Mesenchymal stem cell (in vitro differentiated cells and primary cell): ENCODE measurements at regions not wholly inside any gene's neighbourhood (a gene's known extent, or its start where the extent isn't known, plus 50 kb on each side); places are given as distances from the start of the nearest gene placed in this dataset.

ENCODE experiments used
- DNase-seq: peaks from one replicate; pipeline ENCODE4 v3.0.0-alpha.2; 2013
- H2AFZ ChIP-seq: one replicate; pipeline ENCODE4 v1.6.1; 2013; ENCODE audit warnings: low read depth, mild to moderate bottlenecking, control low read depth, inconsistent platforms, low read length, moderate library complexity
- H2AK5ac ChIP-seq: 2 replicates; pipeline ENCODE4 v1.6.1; 2013; ENCODE audit warnings: low read length, moderate library complexity, mild to moderate bottlenecking, inconsistent platforms; ENCODE audit not compliant: severe bottlenecking
- H2BK120ac ChIP-seq: one replicate; pipeline ENCODE4 v1.6.1; 2013; ENCODE audit warnings: low read depth, mild to moderate bottlenecking, inconsistent platforms, low read length, moderate library complexity
- H2BK12ac ChIP-seq, 2 experiments: one replicate each; pipeline ENCODE4 v1.6.1; 2013; ENCODE audit warnings: inconsistent platforms in 2 of 2, low read length in 2 of 2, mild to moderate bottlenecking in 2 of 2, moderate library complexity in 2 of 2, control low read depth in 1 of 2
- H2BK15ac ChIP-seq: one replicate; pipeline ENCODE4 v1.6.1; 2013; ENCODE audit warnings: mild to moderate bottlenecking, low read depth, inconsistent platforms; ENCODE audit not compliant: poor library complexity, severe bottlenecking
- H2BK5ac ChIP-seq: 2 replicates; pipeline ENCODE4 v1.6.1; 2013; ENCODE audit warnings: low read depth, mild to moderate bottlenecking, low read length, control low read depth, inconsistent platforms; ENCODE audit not compliant: poor library complexity, severe bottlenecking
- H3K14ac ChIP-seq, 2 experiments: one replicate each; pipeline ENCODE4 v1.6.1; 2013; ENCODE audit warnings: inconsistent platforms in 2 of 2, low read length in 2 of 2, control low read depth in 1 of 2, mild to moderate bottlenecking in 1 of 2, moderate library complexity in 1 of 2
- H3K18ac ChIP-seq, 2 experiments: one replicate each; pipeline ENCODE4 v1.6.1; 2013; ENCODE audit warnings: inconsistent platforms in 2 of 2, low read length in 2 of 2, control low read depth in 1 of 2, low read depth in 1 of 2, mild to moderate bottlenecking in 1 of 2
- H3K23ac ChIP-seq, 2 experiments: one replicate each; pipeline ENCODE4 v1.6.1; 2013; ENCODE audit warnings: inconsistent platforms in 2 of 2, low read length in 2 of 2, mild to moderate bottlenecking in 2 of 2, moderate library complexity in 2 of 2, control low read depth in 1 of 2
- H3K27ac ChIP-seq: 2 replicates; pipeline ENCODE4 v1.5.1; 2013; ENCODE audit warnings: mild to moderate bottlenecking, moderate library complexity, low read length, control low read depth, inconsistent platforms; ENCODE audit not compliant: poor library complexity, severe bottlenecking
- H3K27me3 ChIP-seq, 2 experiments: 2 replicates each; pipeline versions ENCODE4 v1.6.1 to v1.7.0; 2013; ENCODE audit warnings: low read length in 2 of 2, mild to moderate bottlenecking in 2 of 2, moderate library complexity in 2 of 2, control low read depth in 1 of 2, inconsistent platforms in 1 of 2; ENCODE audit not compliant: control insufficient read depth in 1 of 2, insufficient read depth in 1 of 2
- H3K36me3 ChIP-seq, 2 experiments: 2 replicates each; pipeline versions ENCODE4 v1.6.1 to v1.7.0; 2013; ENCODE audit warnings: low read length in 2 of 2, control low read depth in 1 of 2, inconsistent platforms in 1 of 2, low read depth in 1 of 2, mild to moderate bottlenecking in 1 of 2; ENCODE audit not compliant: insufficient read depth in 2 of 2, control insufficient read depth in 1 of 2
- H3K4ac ChIP-seq, 2 experiments: one replicate each; pipeline ENCODE4 v1.6.1; 2013; ENCODE audit warnings: inconsistent platforms in 2 of 2, low read length in 2 of 2, mild to moderate bottlenecking in 2 of 2, moderate library complexity in 2 of 2, control low read depth in 1 of 2, low read depth in 1 of 2
- H3K4me1 ChIP-seq: 2 replicates; pipeline ENCODE4 v1.6.1; 2013; ENCODE audit warnings: low read depth, low read length, control low read depth; ENCODE audit not compliant: control insufficient read depth, insufficient read depth
- H3K4me2 ChIP-seq: 2 replicates; pipeline ENCODE4 v1.6.1; 2013; ENCODE audit warnings: low read length, mild to moderate bottlenecking, inconsistent platforms; ENCODE audit not compliant: poor library complexity, severe bottlenecking
- H3K4me3 ChIP-seq, 2 experiments: 2 replicates each; pipeline versions ENCODE4 v1.5.1 to v1.7.0; 2013; ENCODE audit warnings: low read length in 2 of 2, mild to moderate bottlenecking in 2 of 2, control low read depth in 1 of 2, low read depth in 1 of 2; ENCODE audit not compliant: insufficient read depth in 1 of 2
- H3K79me1 ChIP-seq: replicated peaks from 2 replicates; pipeline ENCODE4 v1.6.1; 2013; ENCODE audit warnings: mild to moderate bottlenecking, control low read depth, low read length, inconsistent platforms; ENCODE audit not compliant: poor library complexity, severe bottlenecking
- H3K9ac ChIP-seq: 2 replicates; pipeline ENCODE4 v1.7.0; 2013; ENCODE audit warnings: mild to moderate bottlenecking, low read length, moderate library complexity
- H3K9me3 ChIP-seq: 2 replicates; pipeline ENCODE4 v1.7.0; 2013; ENCODE audit warnings: mild to moderate bottlenecking, low read length; ENCODE audit not compliant: control insufficient read depth
- H4K8ac ChIP-seq: one replicate; pipeline ENCODE4 v1.6.1; 2013; ENCODE audit warnings: inconsistent platforms, mild to moderate bottlenecking, low read length, moderate library complexity
- H4K91ac ChIP-seq: one replicate; pipeline ENCODE4 v1.6.1; 2013; ENCODE audit warnings: mild to moderate bottlenecking, low read length, inconsistent platforms
- WGBS: methylation state at CpG from one replicate; pipeline ENCODE4 v1.1.7; 2013; ENCODE audit warnings: mixed read lengths; 5-methylcytosine and 5-hydroxymethylcytosine counted together

- peaks cover 0 to 23% of the 10 kb centered on the region in 2 experiments for H3K27me3 ChIP-seq
- no peak overlapping the region for H3K27ac ChIP-seq
- no peak overlapping the region for H2BK12ac ChIP-seq
- no peak overlapping the region for H3K4ac ChIP-seq
- H3K14ac ChIP-seq: no peak overlapping the region
- H3K79me1 ChIP-seq: no peaks in the 10 kb centered on the region
- no peak overlapping the region for H3K9ac ChIP-seq
- no peak overlapping the region for H3K18ac ChIP-seq
- H4K8ac ChIP-seq: no peak overlapping the region
- no peak for DNase-seq
- peaks cover 7% of the 10 kb centered on the region for H3K9me3 ChIP-seq
- H3K4me2 ChIP-seq: no peak overlapping the region
- H2BK120ac ChIP-seq: no peak overlapping the region
- H3K36me3 ChIP-seq: no peaks in the 10 kb centered on the region
- no peak overlapping the region for H2BK15ac ChIP-seq
- no peak overlapping the region for H2AK5ac ChIP-seq
- no peak overlapping the region for H3K4me3 ChIP-seq
- no peak overlapping the region for H2BK5ac ChIP-seq
- H2AFZ ChIP-seq: no peak overlapping the region
- no peaks in the 10 kb centered on the region for H3K4me1 ChIP-seq
- H3K23ac ChIP-seq: no peak overlapping the region
- whole genome bisulfite sequencing: 68% methylated on average over 1 of the region's 2 CpGs
- no peak overlapping the region for H4K91ac ChIP-seq
Measured at GRCh38 chr11:112637076-112637475, 324.1 kb upstream of the NCAM1 start.

GRCh38 chr11:112637876-112638275 is 323.3 kb upstream of the NCAM1 start:
- Histone ChIP-seq H3K27me3 (peaks cover 0 to 23% of the 10 kb centered on the region in 2 experiments), H2BK15ac (no peak overlapping the region), H3K36me3 (no peaks in the 10 kb centered on the region)

GRCh38 chr11:112639469-112639868 is 321.8 kb upstream of the NCAM1 start:
- H3K23ac ChIP-seq: no peak overlapping the region

More at GRCh38 chr11:112637876-112638275, 323.3 kb upstream of the NCAM1 start:
- Histone ChIP-seq H2AK5ac (no peak overlapping the region), H3K4ac (no peak overlapping the region), H3K23ac (no peak overlapping the region), H4K8ac (no peak overlapping the region), H2BK120ac (no peak overlapping the region), H2BK5ac (no peak overlapping the region), H3K4me2 (no peak overlapping the region), H4K91ac (no peak overlapping the region), H2AFZ (no peak overlapping the region), H2BK12ac (no peak overlapping the region), H3K4me3 (no peak overlapping the region), H3K9ac (no peak overlapping the region), H3K79me1 (no peaks in the 10 kb centered on the region), H3K9me3 (peaks cover 14% of the 10 kb centered on the region), H3K18ac (no peak overlapping the region), H3K14ac (no peak overlapping the region), H3K27ac (no peak overlapping the region), H3K4me1 (no peaks in the 10 kb centered on the region)
- DNase-seq: no peak

DNA sequence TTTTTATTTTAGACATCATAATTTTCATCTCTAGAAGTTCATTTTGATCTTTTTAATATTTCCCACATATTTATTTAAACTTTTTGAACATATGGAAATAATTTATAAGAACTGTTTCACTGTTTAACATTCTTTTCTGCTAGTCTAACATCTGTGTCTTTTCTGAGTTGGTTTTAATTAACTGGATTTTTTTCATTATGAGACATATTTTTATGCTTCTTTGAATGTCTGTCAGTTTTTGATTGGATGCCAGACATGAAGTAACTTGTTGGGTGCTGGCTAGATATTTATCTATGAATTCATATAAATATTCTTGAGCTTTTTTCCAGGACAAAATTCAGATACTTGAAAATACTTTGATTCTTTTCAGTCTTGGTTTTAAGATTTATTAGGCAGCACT is 317.8 kb upstream of the NCAM1 start:
- H2BK5ac ChIP-seq: no peak overlapping the region
- no peak overlapping the region for H4K8ac ChIP-seq
- H3K9ac ChIP-seq: no peak overlapping the region
- H3K36me3 ChIP-seq: no peaks in the 10 kb centered on the region
- H3K27ac ChIP-seq: no peak overlapping the region
- no peaks in the 10 kb centered on the region for H3K4me1 ChIP-seq
- DNase-seq: no peak
- H3K4me3 ChIP-seq: no peak overlapping the region
- H3K18ac ChIP-seq: no peak overlapping the region
- H3K4me2 ChIP-seq: no peak overlapping the region
- H3K79me1 ChIP-seq: no peaks in the 10 kb centered on the region
- H3K27me3 ChIP-seq: no peaks in the 10 kb centered on the region
- no peak overlapping the region for H4K91ac ChIP-seq
- H2BK120ac ChIP-seq: no peak overlapping the region
- H2BK12ac ChIP-seq: no peak overlapping the region
- H2AK5ac ChIP-seq: no peak overlapping the region
- H3K14ac ChIP-seq: no peak overlapping the region
- no peak overlapping the region for H3K23ac ChIP-seq
- H2BK15ac ChIP-seq: no peak overlapping the region
- no peak overlapping the region for H3K4ac ChIP-seq
- peaks cover 21% of the 10 kb centered on the region for H3K9me3 ChIP-seq
- no peak overlapping the region for H2AFZ ChIP-seq

More at GRCh38 chr11:112639469-112639868, 321.8 kb upstream of the NCAM1 start:
- Histone ChIP-seq H2AK5ac (no peak overlapping the region), H4K91ac (no peak overlapping the region), H2AFZ (no peak overlapping the region), H3K4ac (no peak overlapping the region), H2BK5ac (no peak overlapping the region), H3K14ac (no peak overlapping the region), H3K27me3 (peaks cover 0 to 19% of the 10 kb centered on the region in 2 experiments), H3K18ac (no peak overlapping the region), H4K8ac (no peak overlapping the region), H3K79me1 (no peaks in the 10 kb centered on the region), H3K4me2 (no peak overlapping the region), H2BK120ac (no peak overlapping the region), H3K4me1 (no peaks in the 10 kb centered on the region), H3K9ac (no peak overlapping the region), H3K27ac (no peak overlapping the region), H3K9me3 (peaks cover 21% of the 10 kb centered on the region), H2BK15ac (no peak overlapping the region), H3K4me3 (no peak overlapping the region), H3K36me3 (no peaks in the 10 kb centered on the region), H2BK12ac (no peak overlapping the region)
- DNase-seq: no peak
